Keratinocyte (primary cell): ENCODE measurements at regions not wholly inside any gene's neighbourhood (a gene's known extent, or its start where the extent isn't known, plus 50 kb on each side); places are given as distances from the start of the nearest gene placed in this dataset.

Experiments
- DNase-seq: peaks from one replicate; pipeline ENCODE4 v3.0.0-alpha.2; 2011; ENCODE audit warnings: low read depth, missing footprints, low spot score
- FAIRE-seq: peaks from 2 replicates; lab custom pipeline; 2011; peaks lifted over from hg19 to GRCh38; lab: Jason Lieb, UNC
- H2AFZ ChIP-seq: 2 replicates; pipeline ENCODE4 v1.6.0; 2012; ENCODE audit warnings: low read length, control low read depth, inconsistent platforms; ENCODE audit not compliant: control insufficient read depth
- H3K27ac ChIP-seq: 2 replicates; pipeline ENCODE4 v1.5.1; 2011; ENCODE audit warnings: low read length; ENCODE audit not compliant: control insufficient read depth, insufficient read depth
- H3K27me3 ChIP-seq: 3 replicates; pipeline ENCODE4 v1.6.0; 2011; ENCODE audit warnings: low read length; ENCODE audit not compliant: control insufficient read depth, insufficient read depth; ENCODE audit errors: extremely low read depth
- H3K36me3 ChIP-seq, 2 experiments: 2 replicates in 1 of 2; 3 replicates in 1 of 2; pipeline ENCODE4 v1.5.1; 2011; ENCODE audit warnings: low read length in 2 of 2, mild to moderate bottlenecking in 1 of 2; ENCODE audit not compliant: control insufficient read depth in 2 of 2, insufficient read depth in 2 of 2; ENCODE audit errors: extremely low read depth in 1 of 2
- H3K4me1 ChIP-seq: 3 replicates; pipeline ENCODE4 v1.5.1; 2011; ENCODE audit warnings: low read length; ENCODE audit not compliant: control insufficient read depth, insufficient read depth; ENCODE audit errors: extremely low read depth
- H3K4me2 ChIP-seq: 3 replicates; pipeline ENCODE4 v1.6.0; 2011; ENCODE audit warnings: low read depth, low read length; ENCODE audit not compliant: control insufficient read depth, insufficient read depth; ENCODE audit errors: extremely low read depth
- H3K4me3 ChIP-seq, 3 experiments: fragments of 200-600 bp in 1 of 3; sonication (generic) in 1 of 3; 2 replicates in 2 of 3; 3 replicates in 1 of 3; pipeline ENCODE4 v1.5.1; 2011 to 2016; ENCODE audit warnings: low read length in 3 of 3, mild to moderate bottlenecking in 3 of 3, control low read depth in 2 of 3, inconsistent platforms in 1 of 3, low read depth in 1 of 3, mixed read lengths in 1 of 3, mixed run types in 1 of 3, moderate library complexity in 1 of 3; ENCODE audit not compliant: control insufficient read depth in 2 of 3, insufficient read depth in 2 of 3; ENCODE audit errors: extremely low read depth in 1 of 3
- H3K79me2 ChIP-seq: 2 replicates; pipeline ENCODE4 v1.6.0; 2012; ENCODE audit warnings: low read length; ENCODE audit not compliant: control insufficient read depth, insufficient read depth
- H3K9ac ChIP-seq: 3 replicates; pipeline ENCODE4 v1.6.0; 2011; ENCODE audit warnings: low read length; ENCODE audit not compliant: control insufficient read depth, insufficient read depth; ENCODE audit errors: extremely low read depth
- H3K9me1 ChIP-seq: 3 replicates; pipeline ENCODE4 v1.6.0; 2011; ENCODE audit warnings: low read length; ENCODE audit not compliant: control insufficient read depth, insufficient read depth; ENCODE audit errors: extremely low read depth
- H3K9me3 ChIP-seq: 2 replicates; pipeline ENCODE4 v1.5.1; 2012; ENCODE audit warnings: low read depth, low read length; ENCODE audit not compliant: control insufficient read depth
- H4K20me1 ChIP-seq: 3 replicates; pipeline ENCODE4 v1.6.0; 2011; ENCODE audit warnings: low read length; ENCODE audit not compliant: control insufficient read depth, insufficient read depth; ENCODE audit errors: extremely low read depth
- EZH2 ChIP-seq: IDR thresholded peaks from one replicate; pipeline ENCODE4 v1.6.1; 2012; ENCODE audit warnings: inconsistent platforms, mild to moderate bottlenecking, low read length, moderate library complexity
- dilution Hi-C: fragments of 300-500 bp; cut with MboI; formaldehyde crosslinking; loops from one replicate; pipeline ENCODE4 v1.7.0; 2020; ENCODE audit warnings: low sequenced_read_pairs; ENCODE audit not compliant: extremely low pct_ligation_motif_present
- TF ChIP-seq, protein P1 (sequence below), 3 experiments: IDR thresholded peaks in 1 of 3; conservative IDR thresholded peaks in 1 of 3; optimal IDR thresholded peaks in 1 of 3; 2 replicates in 2 of 3; 3 replicates in 1 of 3; pipeline versions ENCODE3 to v1.5.1; 2011; ENCODE audit warnings: low read length in 3 of 3, mild to moderate bottlenecking in 3 of 3, moderate library complexity in 2 of 3, control low read depth in 1 of 3, inconsistent platforms in 1 of 3; ENCODE audit not compliant: insufficient read depth in 2 of 3; ENCODE audit errors: extremely low read depth in 1 of 3

DNA sequence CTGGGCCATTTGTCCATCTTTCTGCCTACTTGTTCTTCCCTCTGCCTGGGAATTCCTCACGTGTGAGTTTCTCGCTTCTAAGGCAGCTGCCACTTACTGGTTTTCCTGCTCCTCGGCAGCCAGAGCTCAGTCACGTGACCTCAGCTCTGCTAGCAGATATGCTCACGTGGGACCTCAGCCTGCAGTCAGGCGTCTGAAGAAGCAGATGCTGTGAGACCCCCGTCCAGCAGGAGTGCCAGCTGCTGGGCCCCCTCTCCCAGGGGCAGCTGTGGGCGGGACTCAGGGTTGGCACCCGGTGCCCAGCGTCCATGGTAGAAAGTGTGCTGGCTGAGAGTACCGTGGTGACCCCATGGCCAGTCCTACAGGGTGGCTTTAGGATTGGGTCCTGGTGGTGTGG, 161.3 kb upstream of the TLE3 start:
- FAIRE-seq = no peak
- H3K79me2 ChIP-seq = no peaks in the 10 kb centered on the region
- H3K9ac ChIP-seq = no peak overlapping the region
- no peaks in the 10 kb centered on the region for H3K9me3 ChIP-seq
- no peak for TF ChIP-seq EZH2
- TF ChIP-seq, protein P1, sequence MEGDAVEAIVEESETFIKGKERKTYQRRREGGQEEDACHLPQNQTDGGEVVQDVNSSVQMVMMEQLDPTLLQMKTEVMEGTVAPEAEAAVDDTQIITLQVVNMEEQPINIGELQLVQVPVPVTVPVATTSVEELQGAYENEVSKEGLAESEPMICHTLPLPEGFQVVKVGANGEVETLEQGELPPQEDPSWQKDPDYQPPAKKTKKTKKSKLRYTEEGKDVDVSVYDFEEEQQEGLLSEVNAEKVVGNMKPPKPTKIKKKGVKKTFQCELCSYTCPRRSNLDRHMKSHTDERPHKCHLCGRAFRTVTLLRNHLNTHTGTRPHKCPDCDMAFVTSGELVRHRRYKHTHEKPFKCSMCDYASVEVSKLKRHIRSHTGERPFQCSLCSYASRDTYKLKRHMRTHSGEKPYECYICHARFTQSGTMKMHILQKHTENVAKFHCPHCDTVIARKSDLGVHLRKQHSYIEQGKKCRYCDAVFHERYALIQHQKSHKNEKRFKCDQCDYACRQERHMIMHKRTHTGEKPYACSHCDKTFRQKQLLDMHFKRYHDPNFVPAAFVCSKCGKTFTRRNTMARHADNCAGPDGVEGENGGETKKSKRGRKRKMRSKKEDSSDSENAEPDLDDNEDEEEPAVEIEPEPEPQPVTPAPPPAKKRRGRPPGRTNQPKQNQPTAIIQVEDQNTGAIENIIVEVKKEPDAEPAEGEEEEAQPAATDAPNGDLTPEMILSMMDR (optimal IDR thresholded peaks at IDR 0.05 in 1 of 3, IDR thresholded peaks at IDR 0.05 in 1 of 3, conservative IDR thresholded peaks at IDR 0.05 in 1 of 3; ENCODE audit: extremely low read depth in 1 of 3, insufficient read depth in 2 of 3, low read length in 3 of 3) = no peak
- no peaks in the 10 kb centered on the region for H3K36me3 ChIP-seq
- peaks cover 24% of the 10 kb centered on the region for H3K27me3 ChIP-seq
- no peaks in the 10 kb centered on the region for H3K9me1 ChIP-seq
- H3K27ac ChIP-seq = no peak overlapping the region
- dilution Hi-C loops = no loop called here
- no peak overlapping the region for H3K4me2 ChIP-seq
- no peaks in the 10 kb centered on the region for H4K20me1 ChIP-seq
- no peak overlapping the region for H3K4me3 ChIP-seq
- H2AFZ ChIP-seq = no peak overlapping the region
- no peaks in the 10 kb centered on the region for H3K4me1 ChIP-seq
- no peak for DNase-seq

DNA sequence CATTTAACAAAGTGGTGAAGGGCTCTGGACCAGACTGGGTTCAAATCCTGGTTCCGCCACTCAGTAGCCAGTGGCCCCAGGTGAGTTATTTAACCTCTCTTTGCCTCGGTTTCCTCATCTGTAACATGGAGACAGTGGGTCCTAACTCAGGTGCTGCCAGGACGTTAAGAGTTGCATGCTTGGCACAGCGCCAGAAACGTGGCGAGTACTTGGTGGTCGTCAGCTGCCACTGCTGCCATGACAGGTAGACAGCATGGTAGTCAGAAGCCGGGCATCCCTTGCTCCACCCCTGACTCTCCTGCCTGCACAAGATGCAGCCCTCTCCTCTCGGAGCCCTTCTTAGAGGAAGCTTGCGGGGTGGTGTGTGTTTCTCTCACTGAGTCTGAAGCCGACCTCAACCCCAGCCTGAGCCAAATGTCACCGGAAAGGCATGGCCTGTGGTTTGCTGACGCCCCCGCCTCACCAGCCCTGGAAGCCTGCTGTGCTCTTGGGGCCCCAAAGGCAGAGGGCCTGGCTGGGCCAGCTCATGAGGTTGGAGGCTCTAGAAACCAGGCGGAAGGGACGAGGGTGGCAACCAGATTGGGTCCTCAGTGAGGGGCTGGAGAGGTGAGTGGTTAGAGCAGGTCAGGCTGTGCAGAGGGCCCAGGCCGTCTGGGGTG, 160.8 kb upstream of the TLE3 start:
- no peak for FAIRE-seq
- Histone ChIP-seq H3K36me3 (no peaks in the 10 kb centered on the region), H3K27me3 (peaks cover 29% of the 10 kb centered on the region), H3K9ac (no peak overlapping the region), H3K4me3 (no peak overlapping the region), H4K20me1 (no peaks in the 10 kb centered on the region), H3K9me1 (no peaks in the 10 kb centered on the region), H3K79me2 (no peaks in the 10 kb centered on the region), H3K4me2 (no peak overlapping the region), H3K27ac (no peak overlapping the region), H2AFZ (no peak overlapping the region), H3K4me1 (no peaks in the 10 kb centered on the region), H3K9me3 (no peaks in the 10 kb centered on the region)
- dilution Hi-C loops = no loop called here
- no peak for DNase-seq
- no peak for TF ChIP-seq EZH2
- TF ChIP-seq, protein P1 (optimal IDR thresholded peaks at IDR 0.05 in 1 of 3, IDR thresholded peaks at IDR 0.05 in 1 of 3, conservative IDR thresholded peaks at IDR 0.05 in 1 of 3; ENCODE audit: extremely low read depth in 1 of 3, insufficient read depth in 2 of 3, low read length in 3 of 3) = no peak
